OCI-LY1 (cell line): ENCODE measurements at regions not wholly inside any gene's neighbourhood (a gene's known extent, or its start where the extent isn't known, plus 50 kb on each side); places are given as distances from the start of the nearest gene placed in this dataset.

ENCODE experiments used
- H2AFZ ChIP-seq: fragments of 200-600 bp; sonication (generic), shearing (Covaris generic); 2 replicates; pipeline ENCODE4 v1.6.0; 2014; ENCODE audit warnings: antibody characterized with exemption, mild to moderate bottlenecking, low read length
- H3F3A ChIP-seq: fragments of 200-600 bp; sonication (generic), shearing (Covaris generic); 2 replicates; pipeline ENCODE4 v1.6.0; 2014; ENCODE audit warnings: mild to moderate bottlenecking, antibody characterized with exemption, low read length, moderate library complexity; ENCODE audit not compliant: insufficient read depth
- H3K27ac ChIP-seq: fragments of 200-600 bp; sonication (generic); 2 replicates; pipeline ENCODE4 v1.5.1; 2014; ENCODE audit warnings: low read length, mixed run types, mild to moderate bottlenecking, low read depth; ENCODE audit not compliant: poor library complexity, severe bottlenecking
- H3K27me3 ChIP-seq: fragments of 200-600 bp; sonication (generic); 2 replicates; pipeline ENCODE4 v1.6.0; 2014; ENCODE audit warnings: antibody characterized with exemption, mild to moderate bottlenecking, low read length, moderate library complexity; ENCODE audit not compliant: insufficient read depth
- H3K36me3 ChIP-seq: fragments of 200-600 bp; sonication (generic); 2 replicates; pipeline ENCODE4 v1.6.1; 2014; ENCODE audit warnings: mild to moderate bottlenecking, antibody characterized with exemption, low read length, moderate library complexity, mixed read lengths; ENCODE audit not compliant: insufficient read depth
- H3K4me1 ChIP-seq: fragments of 200-600 bp; sonication (generic); 2 replicates; pipeline ENCODE4 v1.5.1; 2014; ENCODE audit warnings: mild to moderate bottlenecking, low read length, moderate library complexity; ENCODE audit not compliant: insufficient read depth, severe bottlenecking
- H3K4me2 ChIP-seq: fragments of 200-600 bp; sonication (generic), shearing (Covaris generic); 2 replicates; pipeline ENCODE4 v1.6.1; 2014; ENCODE audit warnings: low read length
- H3K4me3 ChIP-seq: fragments of 200-600 bp; sonication (generic); 2 replicates; pipeline ENCODE4 v1.5.1; 2014; ENCODE audit warnings: low read length, low read depth, mild to moderate bottlenecking, mixed read lengths; ENCODE audit not compliant: poor library complexity, severe bottlenecking
- H3K79me2 ChIP-seq: fragments of 200-600 bp; shearing (Covaris generic); 2 replicates; pipeline ENCODE4 v1.6.1; 2016; ENCODE audit warnings: mixed run types, low read length, mixed read lengths; ENCODE audit not compliant: insufficient read depth
- H3K9ac ChIP-seq: fragments of 200-600 bp; sonication (generic), shearing (Covaris generic); 2 replicates; pipeline ENCODE4 v1.6.1; 2014; ENCODE audit warnings: mild to moderate bottlenecking, low read length, mixed read lengths
- H3K9me2 ChIP-seq: fragments of 200-600 bp; sonication (generic), shearing (Covaris generic); 2 replicates; pipeline ENCODE4 v1.6.1; 2014; ENCODE audit warnings: low read depth, mild to moderate bottlenecking, low read length, mixed read lengths
- H3K9me3 ChIP-seq: fragments of 200-600 bp; shearing (Covaris generic); 2 replicates; pipeline ENCODE4 v1.6.1; 2014; ENCODE audit warnings: low read length, mixed read lengths
- H4K20me1 ChIP-seq: fragments of 200-600 bp; sonication (generic), shearing (Covaris generic); 2 replicates; pipeline ENCODE4 v1.6.0; 2016; ENCODE audit warnings: mild to moderate bottlenecking, low read length; ENCODE audit not compliant: insufficient read depth
- EZH2 ChIP-seq: fragments of 200-600 bp; sonication (generic), shearing (Covaris generic); IDR thresholded peaks from 2 replicates; pipeline ENCODE4 v1.8.0; 2017; ENCODE audit warnings: borderline replicate concordance, mixed run types, mild to moderate bottlenecking, antibody characterized with exemption, low read length, moderate library complexity, mixed read lengths
- TF ChIP-seq, protein P1 (sequence below): fragments of 200-600 bp; sonication (generic), shearing (Covaris generic); IDR thresholded peaks from 2 replicates; pipeline ENCODE4 v1.5.1; 2017; ENCODE audit warnings: mild to moderate bottlenecking, antibody characterized with exemption, low read length, moderate library complexity, mixed read lengths

DNA sequence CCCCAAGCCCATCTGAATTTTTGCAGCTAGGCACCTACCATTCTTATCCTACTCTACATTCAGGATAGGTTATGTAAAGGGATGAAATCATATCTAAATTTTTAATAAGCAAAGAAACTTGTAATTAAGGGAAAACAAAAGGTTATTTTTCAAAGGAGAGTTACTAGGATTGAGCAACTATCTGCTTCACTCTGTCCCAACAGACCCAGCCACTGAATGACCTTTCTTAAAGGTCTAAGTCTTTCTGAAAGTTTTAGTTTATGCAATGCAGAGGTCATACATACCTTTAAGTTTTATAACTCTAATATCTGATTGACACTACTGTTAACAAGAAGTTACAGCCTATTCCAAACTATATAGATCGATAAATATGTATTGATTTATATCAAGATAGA, 209.2 kb upstream of the CTNNB1 start:
- H3K4me3 ChIP-seq = no peak overlapping the region
- no peaks in the 10 kb centered on the region for H3K27me3 ChIP-seq
- H3K27ac ChIP-seq = no peak overlapping the region

DNA sequence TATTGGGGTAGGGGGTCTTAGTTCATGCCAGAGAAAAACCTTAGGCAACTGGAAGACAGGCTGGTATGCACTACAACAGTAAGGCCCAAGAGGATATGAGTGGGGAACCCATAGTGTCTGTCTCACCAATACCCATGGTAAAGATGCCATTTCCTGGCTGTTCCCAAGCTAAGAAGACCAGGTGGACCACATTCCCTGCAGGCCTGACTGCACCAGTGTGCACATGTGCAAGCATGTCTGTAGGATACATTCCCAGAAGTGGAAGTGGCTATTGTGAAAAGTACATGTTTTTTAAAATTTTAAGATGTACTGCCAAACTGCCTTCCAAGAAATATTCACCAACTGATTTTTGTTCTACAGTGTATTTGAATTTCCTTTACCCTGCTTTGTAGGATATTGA, 207.3 kb upstream of the CTNNB1 start:
- H3K9ac ChIP-seq = no peak overlapping the region
- H3K27ac ChIP-seq = no peak overlapping the region
- H3F3A ChIP-seq = no peaks in the 10 kb centered on the region
- no peaks in the 10 kb centered on the region for H3K27me3 ChIP-seq
- H3K36me3 ChIP-seq = no peaks in the 10 kb centered on the region
- H3K9me3 ChIP-seq = no peaks in the 10 kb centered on the region
- H4K20me1 ChIP-seq = no peaks in the 10 kb centered on the region
- no peak overlapping the region for H3K4me3 ChIP-seq
- no peak overlapping the region for H3K4me2 ChIP-seq
- H3K4me1 ChIP-seq = no peaks in the 10 kb centered on the region
- TF ChIP-seq EZH2 = no peak
- TF ChIP-seq, protein P1, sequence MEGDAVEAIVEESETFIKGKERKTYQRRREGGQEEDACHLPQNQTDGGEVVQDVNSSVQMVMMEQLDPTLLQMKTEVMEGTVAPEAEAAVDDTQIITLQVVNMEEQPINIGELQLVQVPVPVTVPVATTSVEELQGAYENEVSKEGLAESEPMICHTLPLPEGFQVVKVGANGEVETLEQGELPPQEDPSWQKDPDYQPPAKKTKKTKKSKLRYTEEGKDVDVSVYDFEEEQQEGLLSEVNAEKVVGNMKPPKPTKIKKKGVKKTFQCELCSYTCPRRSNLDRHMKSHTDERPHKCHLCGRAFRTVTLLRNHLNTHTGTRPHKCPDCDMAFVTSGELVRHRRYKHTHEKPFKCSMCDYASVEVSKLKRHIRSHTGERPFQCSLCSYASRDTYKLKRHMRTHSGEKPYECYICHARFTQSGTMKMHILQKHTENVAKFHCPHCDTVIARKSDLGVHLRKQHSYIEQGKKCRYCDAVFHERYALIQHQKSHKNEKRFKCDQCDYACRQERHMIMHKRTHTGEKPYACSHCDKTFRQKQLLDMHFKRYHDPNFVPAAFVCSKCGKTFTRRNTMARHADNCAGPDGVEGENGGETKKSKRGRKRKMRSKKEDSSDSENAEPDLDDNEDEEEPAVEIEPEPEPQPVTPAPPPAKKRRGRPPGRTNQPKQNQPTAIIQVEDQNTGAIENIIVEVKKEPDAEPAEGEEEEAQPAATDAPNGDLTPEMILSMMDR = no peak
- H2AFZ ChIP-seq = no peak overlapping the region
- H3K79me2 ChIP-seq = no peaks in the 10 kb centered on the region
- no peaks in the 10 kb centered on the region for H3K9me2 ChIP-seq

More for the DNA sequence above, 209.2 kb upstream of the CTNNB1 start:
- Histone ChIP-seq H3K36me3 (no peaks in the 10 kb centered on the region), H3K4me1 (no peaks in the 10 kb centered on the region), H3K4me2 (no peak overlapping the region), H3K79me2 (no peaks in the 10 kb centered on the region), H2AFZ (no peak overlapping the region), H3F3A (no peaks in the 10 kb centered on the region), H4K20me1 (no peaks in the 10 kb centered on the region), H3K9me2 (no peaks in the 10 kb centered on the region), H3K9ac (no peak overlapping the region), H3K9me3 (no peaks in the 10 kb centered on the region)
- no peak for TF ChIP-seq EZH2
- TF ChIP-seq, protein P1 = no peak

DNA sequence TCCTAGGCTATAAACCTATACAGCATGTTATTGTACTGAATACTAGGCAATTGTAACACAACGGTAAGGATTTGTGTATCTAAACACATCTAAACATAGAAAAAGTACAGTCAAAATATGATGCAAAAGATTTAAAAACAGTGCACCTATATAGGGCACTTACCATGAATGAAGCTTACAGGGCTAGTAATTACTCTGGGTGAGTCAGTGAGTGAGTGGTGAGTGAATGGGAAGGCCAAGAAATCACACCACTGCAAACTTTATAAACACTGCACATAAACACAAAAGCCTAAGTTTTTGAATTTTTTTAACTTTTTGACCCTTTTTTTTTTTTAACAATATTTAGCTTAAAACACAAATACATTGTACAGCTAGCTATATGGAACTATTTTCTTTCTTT, 204.7 kb upstream of the CTNNB1 start:
- Histone ChIP-seq H3K4me2 (no peak overlapping the region), H3F3A (no peaks in the 10 kb centered on the region), H3K27ac (no peak overlapping the region)

More for the DNA sequence above, 204.7 kb upstream of the CTNNB1 start:
- Histone ChIP-seq H2AFZ (no peak overlapping the region), H3K9ac (no peak overlapping the region), H3K9me3 (no peaks in the 10 kb centered on the region), H3K4me3 (no peak overlapping the region), H3K4me1 (no peaks in the 10 kb centered on the region), H3K36me3 (no peaks in the 10 kb centered on the region), H3K9me2 (no peaks in the 10 kb centered on the region), H3K27me3 (no peaks in the 10 kb centered on the region), H4K20me1 (no peaks in the 10 kb centered on the region), H3K79me2 (no peaks in the 10 kb centered on the region)
- TF ChIP-seq, protein P1 = no peak
- TF ChIP-seq EZH2 = no peak
